Medulla oblongata (tissue), 1 donor: ENCODE measurements at regions not wholly inside any gene's neighbourhood (a gene's known extent, or its start where the extent isn't known, plus 50 kb on each side); places are given as distances from the start of the nearest gene placed in this dataset.
A peak's percentile ranks its signal among the peaks of the same experiment; 100 is the strongest.

Experiments
- DNase-seq: peaks from one replicate; pipeline ENCODE4 v3.0.0-alpha.2; 2015; ENCODE audit errors: extremely low spot score

DNA sequence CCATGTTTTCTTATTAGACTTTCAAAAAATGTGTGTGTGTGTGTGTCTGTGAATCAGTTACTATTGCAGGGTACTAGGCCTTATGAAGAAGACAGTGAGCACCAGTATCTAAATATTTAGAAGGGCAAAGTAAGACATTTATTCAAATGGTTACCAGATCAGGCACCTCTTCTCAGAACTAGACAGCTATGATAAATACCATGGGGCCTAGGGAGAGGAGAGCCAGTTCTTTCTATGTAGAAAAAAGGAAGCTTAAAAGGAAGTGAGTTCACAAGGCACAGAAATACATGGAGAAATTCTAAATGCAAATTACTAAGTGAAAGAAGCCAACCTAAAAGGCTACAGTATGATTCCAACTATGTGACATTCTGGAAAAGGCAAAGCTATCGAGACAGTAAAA is 261.3 kb downstream of the SOX11 start:
- no peak for DNase-seq

DNA sequence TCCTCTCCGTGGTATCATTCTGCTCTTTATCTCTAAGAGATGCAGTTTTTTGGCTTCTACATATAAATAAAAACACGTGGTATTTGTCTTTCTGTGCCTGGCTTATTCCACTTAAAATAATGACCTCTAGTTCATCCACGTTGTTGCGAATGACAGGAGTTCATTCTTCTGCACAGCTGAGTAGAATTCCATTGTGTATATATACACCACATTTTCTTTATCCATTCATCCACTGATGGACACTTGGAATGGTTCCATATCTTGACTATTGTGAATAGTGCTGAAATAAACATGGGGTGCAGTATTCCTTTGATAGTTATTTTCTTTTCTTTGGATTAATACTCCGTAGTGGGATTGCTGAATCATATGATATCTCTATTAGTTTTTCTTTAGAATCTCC is 262.3 kb downstream of the SOX11 start:
- DNase-seq, result peak; percentile 33

DNA sequence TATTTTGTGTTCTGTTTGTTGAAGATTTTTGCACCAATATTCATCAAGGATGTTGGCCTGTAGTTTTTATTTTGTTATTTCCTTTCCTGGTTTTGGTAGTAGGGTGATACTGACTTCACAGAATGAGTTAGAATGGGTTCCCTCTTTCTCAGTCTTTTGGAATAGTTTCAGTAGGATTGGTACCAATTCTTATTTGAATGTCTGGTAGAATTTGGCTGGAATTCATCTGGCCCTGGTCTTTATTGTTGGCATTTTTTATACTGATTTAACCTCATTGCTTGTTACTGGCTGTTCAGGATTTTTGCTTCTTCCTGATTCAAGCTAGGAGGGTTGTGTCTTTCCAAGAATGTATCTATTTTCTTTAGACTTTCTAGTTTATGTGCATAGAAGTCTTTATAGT is 263.7 kb downstream of the SOX11 start:
- DNase-seq, result no peak

DNA sequence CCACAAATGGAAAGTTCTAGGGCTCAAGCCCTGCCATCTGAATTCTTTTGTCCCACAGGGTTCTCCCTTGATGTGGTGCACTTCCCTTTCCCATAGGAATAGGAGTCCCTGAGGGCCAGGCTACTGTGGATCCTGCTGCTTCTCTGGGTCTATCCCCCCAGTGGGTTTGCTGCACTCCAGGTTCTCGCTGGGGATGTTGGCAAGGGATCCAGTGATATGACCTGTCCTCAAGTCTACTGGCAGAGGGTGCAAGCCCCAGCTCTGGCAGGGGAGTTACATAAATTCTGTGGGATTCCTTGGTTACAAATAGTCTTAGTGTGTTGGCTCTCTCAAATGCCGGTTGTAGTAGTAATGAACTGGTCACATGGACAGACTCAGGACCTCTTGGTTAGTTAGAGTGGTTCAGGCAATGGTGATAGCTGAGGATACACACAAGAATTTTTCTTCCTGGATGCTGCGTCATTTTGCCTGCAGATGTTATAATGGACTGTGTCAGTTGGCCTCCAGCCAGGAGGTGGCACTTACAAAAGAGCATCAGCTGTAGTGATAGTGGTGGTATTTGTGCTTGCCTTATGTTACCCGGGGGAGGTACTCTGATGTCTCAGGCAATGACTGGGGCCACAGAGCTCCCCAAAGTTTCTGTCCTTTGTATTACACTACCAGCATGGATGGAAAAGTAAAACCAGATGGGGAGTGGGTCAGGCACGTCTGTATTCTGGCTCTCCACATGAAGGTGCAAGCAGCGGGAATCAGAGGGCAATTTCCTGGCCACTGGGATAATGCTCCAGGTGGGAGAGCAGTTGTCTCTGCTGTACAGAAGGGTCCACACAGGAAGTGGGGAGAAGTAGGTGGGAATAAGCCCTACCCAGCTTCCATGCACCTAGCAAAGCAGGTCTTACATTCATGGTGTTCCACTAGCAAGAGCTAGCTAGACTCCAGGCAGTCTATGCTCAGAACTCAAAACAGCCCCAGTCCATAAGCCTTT is 267.9 kb downstream of the SOX11 start:
- DNase-seq, result no peak

DNA sequence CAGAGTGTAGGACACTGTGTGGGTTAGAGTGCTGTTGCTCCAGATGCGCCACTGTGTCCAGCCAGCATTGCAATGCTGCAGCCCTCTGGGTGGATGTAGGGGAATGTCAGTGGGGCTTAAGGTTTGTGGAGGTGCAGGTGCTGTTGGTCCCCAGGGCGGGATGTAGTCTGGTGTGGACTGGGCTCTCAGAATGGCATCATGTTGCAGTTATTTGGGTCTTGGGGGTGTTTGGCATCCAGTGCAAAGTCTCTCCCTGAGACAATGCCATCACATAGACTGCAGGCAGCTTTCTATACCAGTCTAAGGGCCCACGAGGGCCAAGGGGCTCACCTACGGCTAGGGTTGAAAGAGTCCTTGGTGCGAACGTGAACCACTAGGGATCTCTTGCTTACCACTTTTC is 275.3 kb downstream of the SOX11 start:
- DNase-seq, result no peak

DNA sequence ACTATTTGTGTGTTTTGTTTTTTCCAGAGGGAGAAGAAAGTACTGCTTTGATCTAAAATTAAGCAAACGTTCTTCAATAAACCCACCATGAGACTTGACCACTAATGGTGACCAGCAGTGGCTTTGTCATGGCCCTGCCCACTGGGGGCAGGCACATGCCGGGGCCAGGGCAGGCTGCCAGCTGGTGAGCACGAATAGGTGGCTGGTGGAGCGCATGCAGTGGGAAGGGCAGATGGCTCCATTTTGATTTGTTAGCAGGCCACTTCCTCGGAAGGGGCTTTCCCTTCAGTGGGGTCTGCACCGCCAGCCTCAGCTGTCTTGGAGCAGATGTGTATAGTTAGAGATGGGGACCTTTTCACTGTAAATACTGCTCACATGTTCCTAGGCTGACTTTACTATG is 277.1 kb downstream of the SOX11 start:
- no peak for DNase-seq

DNA sequence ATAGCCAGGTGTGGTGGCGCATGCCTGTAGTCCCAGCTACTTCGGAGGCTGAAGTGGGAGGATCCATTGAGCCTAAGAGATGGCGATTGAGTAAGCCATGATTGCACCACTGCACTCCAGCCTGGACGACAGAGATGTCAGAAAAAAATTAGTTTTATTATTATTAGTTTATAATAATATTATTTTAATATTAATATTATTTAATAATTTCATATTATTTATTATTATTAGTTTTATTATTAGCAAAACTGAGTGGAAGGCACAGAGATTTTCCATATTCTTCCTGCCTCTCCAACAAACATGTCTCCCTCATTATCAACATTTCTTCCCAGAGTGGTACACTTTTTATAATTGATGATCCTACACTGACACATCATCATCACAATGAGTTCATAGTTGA is 278.2 kb downstream of the SOX11 start:
- no peak for DNase-seq

DNA sequence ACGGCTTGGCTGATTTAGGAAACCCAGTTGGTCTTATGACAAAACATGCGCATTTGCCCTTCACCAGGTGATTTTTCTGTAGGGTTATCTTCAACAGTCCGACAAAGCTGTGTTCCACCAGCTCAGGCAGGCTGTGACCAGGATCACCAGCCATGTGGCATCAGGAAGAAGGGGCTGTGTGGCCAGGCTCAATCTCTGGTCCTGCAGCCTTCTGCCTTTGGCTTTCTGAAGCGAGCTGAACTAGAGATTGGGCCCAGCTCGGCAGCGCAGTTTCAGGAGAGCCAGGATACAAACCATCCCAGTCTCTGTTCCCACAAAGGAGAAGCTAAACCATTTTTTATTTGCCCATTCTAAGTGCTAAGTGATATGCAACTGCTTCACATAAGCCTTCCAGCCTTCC is 282.3 kb downstream of the SOX11 start:
- DNase-seq, result no peak

DNA sequence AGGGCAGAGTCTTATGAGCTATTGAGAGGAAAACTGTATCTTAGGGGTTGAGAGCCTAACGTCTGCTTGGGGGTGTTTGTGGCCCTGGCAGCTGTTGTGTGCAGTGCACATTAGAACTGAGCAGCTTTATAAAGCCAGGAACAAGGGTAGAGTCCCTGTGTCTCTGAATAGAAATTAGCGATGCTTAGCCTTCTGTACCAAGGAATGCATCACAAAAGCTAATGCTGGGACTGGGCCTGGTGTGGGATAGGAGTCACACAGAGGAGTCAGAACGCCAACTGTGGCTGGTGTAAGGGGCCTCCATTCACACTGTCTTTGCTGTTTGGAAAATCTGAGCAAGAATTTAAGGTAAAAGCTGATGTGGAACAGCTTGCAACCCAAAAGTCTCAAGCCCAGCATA is 283.2 kb downstream of the SOX11 start:
- DNase-seq, result no peak

DNA sequence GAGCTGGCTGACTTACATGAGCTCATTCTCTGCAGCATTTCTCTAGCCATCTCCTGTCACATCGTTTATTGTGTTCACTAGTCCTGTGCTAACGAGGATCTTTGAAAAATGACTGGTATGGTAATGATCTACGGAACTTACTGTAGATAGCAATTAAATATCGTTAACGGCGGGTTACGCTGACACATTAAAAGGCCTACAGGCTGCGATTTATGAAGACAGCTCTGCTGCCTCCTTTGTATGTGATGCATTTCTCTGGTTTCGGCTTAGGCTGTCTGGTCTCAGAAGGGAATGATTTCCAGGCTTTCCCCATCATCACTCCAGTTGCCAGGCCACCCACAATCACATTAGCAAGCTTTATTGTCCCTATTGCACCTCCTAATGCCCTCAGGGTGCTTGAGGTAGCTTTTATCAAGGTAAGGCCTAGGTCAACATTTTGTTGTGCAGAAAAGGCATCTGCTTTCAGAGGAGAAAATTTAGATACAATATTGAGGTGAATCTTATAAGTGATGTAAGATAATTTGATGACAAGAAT is 284.4 kb downstream of the SOX11 start:
- no peak for DNase-seq

DNA sequence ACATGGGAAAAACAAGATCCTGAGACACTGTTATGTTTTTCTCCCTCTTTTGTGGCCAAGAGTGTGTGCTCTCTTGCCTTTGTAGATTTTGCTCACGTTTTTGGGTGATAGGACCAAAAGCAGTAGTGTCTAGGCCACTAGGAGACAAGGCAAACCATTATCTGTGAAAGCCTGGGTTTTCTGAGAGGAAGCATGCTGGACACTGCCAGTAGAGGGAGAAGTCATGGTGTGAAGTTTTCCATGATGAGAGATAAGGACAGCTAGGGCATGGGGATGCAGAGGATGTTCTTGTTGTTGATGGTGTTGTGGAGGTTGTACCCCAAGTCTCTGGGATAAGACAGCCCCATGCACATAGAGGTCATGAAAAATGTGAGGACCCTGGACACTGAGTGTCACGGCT is 285.3 kb downstream of the SOX11 start:
- DNase-seq, result no peak

DNA sequence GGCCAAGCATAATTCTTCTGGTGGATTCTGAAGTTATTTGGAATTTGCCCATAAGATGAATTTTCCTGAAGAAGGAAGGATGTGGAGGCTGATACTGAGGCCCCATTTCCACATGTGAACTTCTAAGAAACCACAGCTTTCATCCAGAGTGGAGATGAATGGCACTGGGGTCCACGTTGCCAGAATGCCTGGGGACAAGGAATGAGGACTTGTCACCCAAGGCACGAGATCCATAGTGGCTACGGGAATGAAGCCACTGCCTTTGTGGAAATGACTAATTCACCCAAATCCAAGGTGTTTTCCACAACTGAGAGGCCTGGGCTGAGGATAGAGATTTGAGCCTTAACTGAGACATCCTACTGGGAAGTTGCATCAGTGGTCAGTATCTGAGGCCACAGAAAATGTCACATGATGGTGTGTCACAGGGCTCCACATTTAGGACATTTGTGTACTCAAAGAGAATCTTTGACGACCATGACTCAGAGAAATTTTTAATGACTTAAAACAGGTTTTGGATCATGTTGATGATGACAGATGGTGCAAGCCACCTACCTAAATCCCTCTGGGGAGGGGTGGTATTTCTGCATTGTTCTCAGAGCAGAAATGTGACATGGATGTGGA is 286.1 kb downstream of the SOX11 start:
- DNase-seq, result no peak

DNA sequence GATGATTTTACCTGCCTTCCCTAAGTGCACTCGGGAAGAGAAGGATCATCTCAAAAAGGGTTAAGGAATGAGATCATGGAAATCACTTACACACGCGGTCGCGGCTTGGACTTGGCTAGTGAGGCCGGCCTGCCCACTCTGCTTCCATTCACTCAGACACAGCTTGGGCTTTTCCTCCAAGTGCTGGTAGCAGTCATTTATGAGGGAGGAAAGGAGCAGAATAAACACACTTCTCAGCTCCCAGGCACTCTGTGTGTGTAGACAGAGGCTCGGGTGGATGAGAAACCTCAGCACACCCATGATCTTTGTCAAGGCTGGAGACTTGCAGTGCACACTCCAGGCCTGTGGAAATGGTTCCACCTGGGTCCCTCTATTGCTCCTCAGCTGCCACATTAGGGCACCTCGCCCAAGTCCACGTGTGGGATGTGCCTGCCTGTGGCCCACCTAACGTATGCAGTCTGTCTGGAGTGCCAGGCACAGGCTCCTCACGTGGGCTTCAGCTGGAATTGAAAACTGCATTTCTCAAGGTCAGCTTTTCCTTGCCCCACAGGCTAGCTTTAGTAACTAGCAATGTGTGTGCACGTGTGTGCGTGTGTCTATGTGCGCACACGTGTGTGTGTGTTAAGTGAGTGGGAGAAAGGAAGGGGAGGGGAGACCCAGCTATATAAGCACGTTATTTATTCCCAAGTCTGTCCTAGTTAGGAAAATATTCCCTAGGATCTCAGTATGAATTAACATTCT is 288.4 kb downstream of the SOX11 start:
- DNase-seq, result peak; percentile 33

DNA sequence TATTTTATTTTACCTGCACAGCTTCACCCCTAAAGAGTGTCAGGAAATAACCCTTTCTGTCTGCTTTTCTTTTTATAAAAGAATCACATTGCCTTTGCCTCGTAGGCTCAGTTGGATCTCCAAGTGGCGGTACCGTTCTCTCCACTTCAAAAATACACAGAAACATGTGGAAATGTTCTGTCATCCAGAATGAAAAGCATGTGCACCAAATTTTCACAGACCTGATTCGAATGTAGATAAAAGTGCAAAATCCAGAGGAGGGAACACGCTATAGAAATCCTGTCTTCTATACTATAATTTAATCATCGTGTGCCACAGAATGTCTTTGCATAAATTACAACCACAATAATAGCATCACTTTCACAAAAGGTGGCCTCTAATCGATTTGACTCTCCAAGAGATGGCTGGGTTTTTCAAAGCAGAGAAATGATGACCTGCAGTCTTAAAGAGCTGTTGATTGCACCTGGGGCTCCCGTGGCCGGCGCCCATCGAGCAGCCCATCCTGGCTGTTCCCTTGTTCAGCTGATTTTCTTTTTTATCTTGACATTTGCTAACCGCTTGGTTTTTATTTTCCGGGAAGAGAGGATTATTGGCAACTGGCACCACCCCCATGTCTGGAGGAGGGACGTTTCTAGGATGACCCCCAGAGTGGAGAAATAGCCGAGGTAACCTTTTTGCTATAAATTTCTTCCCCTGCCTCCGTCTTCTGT is 290.2 kb downstream of the SOX11 start:
- no peak for DNase-seq

DNA sequence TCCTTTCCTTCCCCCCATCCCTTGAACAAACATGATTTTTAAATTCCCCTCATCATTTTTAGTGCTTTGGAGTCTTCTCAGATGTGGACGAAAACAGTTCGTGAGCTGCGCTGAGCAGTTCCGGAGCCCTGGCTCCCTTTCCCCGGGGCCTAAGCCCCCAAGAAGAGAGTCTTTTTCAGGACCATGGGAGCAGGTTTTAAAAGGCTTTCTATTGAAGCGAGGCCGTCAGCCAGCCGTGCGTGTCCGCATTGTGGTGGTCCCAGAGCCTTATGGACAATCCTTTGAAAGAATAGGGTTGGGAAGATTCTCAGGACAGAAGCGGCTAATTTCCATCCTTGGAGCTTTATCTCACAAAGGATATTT is 290.7 kb downstream of the SOX11 start:
- DNase-seq, result no peak

DNA sequence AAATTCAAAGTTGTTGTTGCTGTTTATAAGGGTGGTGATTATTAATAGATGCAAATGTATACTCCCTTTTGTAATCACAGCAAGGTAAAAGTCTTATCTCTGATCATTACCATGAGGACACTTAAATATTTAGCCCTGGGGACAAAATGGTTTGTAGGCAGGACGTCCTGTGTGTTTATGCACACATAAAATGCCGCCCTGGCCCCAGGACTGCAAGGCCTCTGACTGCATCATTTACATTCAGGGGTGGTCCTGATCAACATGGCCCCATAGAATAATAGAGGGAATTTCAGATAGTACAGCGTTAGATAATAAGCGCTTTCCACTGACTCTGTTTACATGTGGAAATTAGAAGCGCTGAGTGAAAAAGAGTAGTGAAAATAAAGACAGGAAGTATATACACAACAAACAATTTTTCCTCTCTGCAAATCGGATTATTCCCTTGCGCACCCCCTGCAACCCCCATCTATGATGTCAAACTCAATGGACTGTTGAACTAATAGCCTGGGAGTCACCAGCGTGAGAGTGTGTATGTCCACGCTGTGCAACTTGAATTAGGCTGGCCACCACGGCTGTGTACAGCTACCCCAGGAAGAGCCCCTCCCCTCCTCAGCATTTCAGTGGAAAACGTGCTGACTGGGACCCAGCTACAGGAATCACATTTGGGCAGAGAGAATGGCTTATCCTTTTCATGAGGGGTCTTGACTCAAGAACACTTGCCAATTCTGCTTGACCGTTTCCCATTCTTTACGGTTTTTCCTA is 291.5 kb downstream of the SOX11 start:
- DNase-seq, result no peak

DNA sequence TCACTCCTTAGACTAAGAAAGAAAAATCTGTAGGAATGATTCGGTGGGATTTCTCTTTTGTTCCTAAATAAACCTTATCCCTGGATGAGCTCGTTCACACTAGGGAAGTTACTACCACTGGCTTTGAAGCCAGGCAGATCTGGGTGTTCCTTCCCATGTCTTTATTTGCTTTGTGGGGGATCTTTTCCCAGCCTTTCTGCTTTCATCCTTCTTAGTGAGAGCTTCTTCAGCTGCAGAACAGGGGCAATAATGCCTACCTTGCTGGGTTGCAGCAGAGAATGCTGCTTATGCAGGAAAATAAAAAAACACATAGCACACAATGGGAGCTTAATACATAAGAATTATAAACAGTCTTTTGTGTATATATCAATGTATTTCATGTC is 292.1 kb downstream of the SOX11 start:
- DNase-seq, result no peak

DNA sequence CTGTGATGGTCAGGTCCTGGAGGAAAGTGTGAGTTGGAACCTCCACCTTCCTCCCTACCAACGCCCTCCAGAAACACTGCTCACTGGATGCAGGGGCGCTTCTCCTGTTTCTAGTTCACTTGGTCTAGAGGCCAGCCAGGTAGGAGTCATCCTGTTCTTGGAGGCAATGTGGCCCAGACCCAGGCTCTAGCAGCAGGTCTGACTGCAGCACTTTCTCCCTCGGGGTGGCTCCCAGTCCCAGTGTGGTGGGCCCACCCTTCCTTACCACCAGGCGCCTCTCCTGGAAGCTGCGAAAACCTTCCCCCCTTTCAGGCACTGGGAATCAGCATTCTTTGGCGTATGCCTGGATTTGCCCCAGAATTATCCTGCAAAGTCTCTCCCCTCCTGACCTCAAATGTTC is 292.8 kb downstream of the SOX11 start:
- DNase-seq, result no peak

DNA sequence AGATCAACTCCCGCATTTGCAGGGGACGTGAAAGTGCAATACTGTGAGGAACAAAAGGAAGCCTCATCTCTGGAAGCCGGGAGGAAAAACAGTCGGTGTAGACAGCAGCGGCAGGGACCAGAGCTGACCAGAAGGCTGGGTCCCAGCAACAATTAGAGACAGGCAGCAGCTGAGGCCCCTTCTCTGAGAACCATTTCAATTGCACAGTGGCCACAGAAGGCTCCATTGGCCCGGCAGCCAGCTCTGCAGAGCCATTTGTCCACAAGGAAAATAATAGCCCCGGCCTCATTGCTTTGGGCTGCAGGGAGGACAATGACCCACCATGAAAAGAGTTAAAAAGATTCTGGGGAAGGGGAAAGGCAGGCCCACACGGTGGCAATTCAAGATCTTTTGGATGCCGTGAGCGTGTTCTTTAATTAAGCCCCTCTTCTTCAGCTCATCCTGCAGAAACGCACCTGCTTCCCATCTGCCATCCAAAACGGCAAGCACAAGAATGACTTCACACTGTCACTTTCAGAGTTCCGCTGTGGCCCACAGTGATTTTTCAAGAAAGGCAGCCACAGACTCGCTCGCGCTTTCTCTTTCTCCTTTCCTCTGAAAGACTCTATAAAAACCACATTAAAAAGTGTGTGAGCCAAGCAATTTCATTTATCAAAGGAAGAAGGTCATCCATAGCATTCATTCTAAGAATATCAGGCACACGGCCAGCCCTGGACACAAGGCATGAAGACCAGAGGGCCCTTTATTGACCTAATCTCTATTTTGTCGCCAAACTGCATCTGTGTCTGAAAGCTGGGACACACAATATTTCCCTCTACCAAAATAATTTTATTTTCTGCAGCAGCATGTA is 293.6 kb downstream of the SOX11 start:
- no peak for DNase-seq
